T-helper 2 cell treated with Interferon-gamma antibody and Interleukin-4, amounts not matched to agents 5 μg/mL and 100 μg/mL, for 36 hours (primary cell): ENCODE measurements at regions not wholly inside any gene's neighbourhood (a gene's known extent, or its start where the extent isn't known, plus 50 kb on each side); places are given as distances from the start of the nearest gene placed in this dataset.

Source experiments
- DNase-seq: peaks from one replicate; pipeline ENCODE4 v3.0.0; 2021; ENCODE audit warnings: low spot score
- H3K27ac Mint-ChIP-seq: one replicate; pipeline ENCODE4 v1.8.0; 2021; ENCODE audit warnings: mild to moderate bottlenecking, mixed read lengths
- H3K27me3 Mint-ChIP-seq: one replicate; pipeline ENCODE4 v1.8.0; 2021; ENCODE audit warnings: low read depth, mixed read lengths
- H3K36me3 Mint-ChIP-seq: one replicate; pipeline ENCODE4 v1.8.0; 2021; ENCODE audit warnings: low read depth, mixed read lengths
- H3K4me1 Mint-ChIP-seq: one replicate; pipeline ENCODE4 v1.8.0; 2021; ENCODE audit warnings: low read depth, mixed read lengths
- H3K4me3 Mint-ChIP-seq: one replicate; pipeline ENCODE4 v1.8.0; 2022; ENCODE audit warnings: mild to moderate bottlenecking, moderate library complexity, mixed read lengths
- H3K9me3 Mint-ChIP-seq: one replicate; pipeline ENCODE4 v1.8.0; 2021; ENCODE audit warnings: mixed read lengths

GRCh38 chr11:95699631-95700470 is 89.7 kb downstream of the FAM76B start:
- peak; percentile 27 for DNase-seq
- no peaks in the 10 kb centered on the region for H3K27me3 Mint-ChIP-seq
- H3K4me1 Mint-ChIP-seq = peaks cover 49% of the 10 kb centered on the region
- H3K9me3 Mint-ChIP-seq = peaks cover 10% of the 10 kb centered on the region
- H3K36me3 Mint-ChIP-seq = peaks cover 20% of the 10 kb centered on the region
- peak overlapping the region; percentile 96 for H3K27ac Mint-ChIP-seq
- peak overlapping the region; percentile 78 for H3K4me3 Mint-ChIP-seq

GRCh38 chr11:95698676-95699557 is 90.7 kb downstream of the FAM76B start:
- H3K4me1 Mint-ChIP-seq = peaks cover 53% of the 10 kb centered on the region
- H3K4me3 Mint-ChIP-seq = peak overlapping the region; percentile 78
- H3K27ac Mint-ChIP-seq = peak overlapping the region; percentile 96
- peak; percentile 27 for DNase-seq
- peaks cover 17% of the 10 kb centered on the region for H3K9me3 Mint-ChIP-seq
- H3K27me3 Mint-ChIP-seq = no peaks in the 10 kb centered on the region
- peaks cover 23% of the 10 kb centered on the region for H3K36me3 Mint-ChIP-seq

GRCh38 chr11:95697614-95698408 is 91.8 kb downstream of the FAM76B start:
- Mint-ChIP-seq H3K4me3 (peak overlapping the region; percentile 19), H3K27ac (peak overlapping the region; percentile 37), H3K36me3 (peaks cover 28% of the 10 kb centered on the region), H3K4me1 (peaks cover 53% of the 10 kb centered on the region), H3K27me3 (no peaks in the 10 kb centered on the region), H3K9me3 (peaks cover 17% of the 10 kb centered on the region)
- DNase-seq = no peak

- no peak overlapping the region for H3K4me3 Mint-ChIP-seq
- peaks cover 30% of the 10 kb centered on the region for H3K36me3 Mint-ChIP-seq
- H3K27me3 Mint-ChIP-seq = no peaks in the 10 kb centered on the region
- peaks cover 39% of the 10 kb centered on the region for H3K4me1 Mint-ChIP-seq
- H3K27ac Mint-ChIP-seq = no peak overlapping the region
- no peak for DNase-seq
- peaks cover 17% of the 10 kb centered on the region for H3K9me3 Mint-ChIP-seq
These were observed 94.4 kb downstream of the FAM76B start for GRCh38 chr11:95695181-95695580.

- H3K4me3 Mint-ChIP-seq = no peak overlapping the region
- DNase-seq = no peak
- H3K4me1 Mint-ChIP-seq = peaks cover 23% of the 10 kb centered on the region
- H3K27ac Mint-ChIP-seq = no peak overlapping the region
- peaks cover 17% of the 10 kb centered on the region for H3K9me3 Mint-ChIP-seq
- H3K27me3 Mint-ChIP-seq = no peaks in the 10 kb centered on the region
- H3K36me3 Mint-ChIP-seq = peaks cover 32% of the 10 kb centered on the region
These were observed 96.3 kb downstream of the FAM76B start for GRCh38 chr11:95693298-95693697.

- peaks cover 17% of the 10 kb centered on the region for H3K9me3 Mint-ChIP-seq
- DNase-seq = no peak
- H3K27ac Mint-ChIP-seq = no peak overlapping the region
- no peak overlapping the region for H3K4me3 Mint-ChIP-seq
- peaks cover 28% of the 10 kb centered on the region for H3K36me3 Mint-ChIP-seq
- H3K27me3 Mint-ChIP-seq = no peaks in the 10 kb centered on the region
- peaks cover 19% of the 10 kb centered on the region for H3K4me1 Mint-ChIP-seq
These were observed 96.9 kb downstream of the FAM76B start for GRCh38 chr11:95692526-95693260.

- no peak for DNase-seq
- H3K4me3 Mint-ChIP-seq = no peak overlapping the region
- H3K27ac Mint-ChIP-seq = no peak overlapping the region
- H3K36me3 Mint-ChIP-seq = peaks cover 17% of the 10 kb centered on the region
- H3K9me3 Mint-ChIP-seq = peaks cover 9% of the 10 kb centered on the region
- peaks cover 8% of the 10 kb centered on the region for H3K4me1 Mint-ChIP-seq
- H3K27me3 Mint-ChIP-seq = no peaks in the 10 kb centered on the region
These were observed 99.5 kb downstream of the FAM76B start for GRCh38 chr11:95690100-95690499.

- H3K36me3 Mint-ChIP-seq = peaks cover 14% of the 10 kb centered on the region
- H3K4me3 Mint-ChIP-seq = no peak overlapping the region
- H3K4me1 Mint-ChIP-seq = peaks cover 10% of the 10 kb centered on the region
These were observed 100.9 kb downstream of the FAM76B start for GRCh38 chr11:95688501-95689222.

GRCh38 chr11:95688015-95688414 is 101.6 kb downstream of the FAM76B start:
- Mint-ChIP-seq H3K27me3 (no peaks in the 10 kb centered on the region), H3K27ac (peak overlapping the region; percentile 46), H3K4me3 (no peak overlapping the region), H3K9me3 (no peaks in the 10 kb centered on the region), H3K36me3 (peaks cover 12% of the 10 kb centered on the region), H3K4me1 (peaks cover 15% of the 10 kb centered on the region)
- DNase-seq = no peak

More at GRCh38 chr11:95688501-95689222, 100.9 kb downstream of the FAM76B start:
- Mint-ChIP-seq H3K27me3 (no peaks in the 10 kb centered on the region), H3K27ac (no peak overlapping the region), H3K9me3 (no peaks in the 10 kb centered on the region)
- DNase-seq = peak; percentile 38

- H3K4me1 Mint-ChIP-seq = peaks cover 30% of the 10 kb centered on the region
- H3K36me3 Mint-ChIP-seq = peaks cover 7% of the 10 kb centered on the region
- H3K27ac Mint-ChIP-seq = no peak overlapping the region
- H3K27me3 Mint-ChIP-seq = no peaks in the 10 kb centered on the region
- no peaks in the 10 kb centered on the region for H3K9me3 Mint-ChIP-seq
- no peak overlapping the region for H3K4me3 Mint-ChIP-seq
- no peak for DNase-seq
These were observed 103.3 kb downstream of the FAM76B start for GRCh38 chr11:95686265-95686664.

GRCh38 chr11:95684701-95685100 is 104.9 kb downstream of the FAM76B start:
- Mint-ChIP-seq H3K27me3 (no peaks in the 10 kb centered on the region), H3K36me3 (peaks cover 7% of the 10 kb centered on the region), H3K27ac (no peak overlapping the region), H3K4me3 (no peak overlapping the region), H3K4me1 (peaks cover 42% of the 10 kb centered on the region), H3K9me3 (no peaks in the 10 kb centered on the region)
- no peak for DNase-seq

- peaks cover 42% of the 10 kb centered on the region for H3K4me1 Mint-ChIP-seq
- peaks cover 7% of the 10 kb centered on the region for H3K36me3 Mint-ChIP-seq
- H3K4me3 Mint-ChIP-seq = no peak overlapping the region
- DNase-seq = no peak
- H3K27ac Mint-ChIP-seq = no peak overlapping the region
- H3K27me3 Mint-ChIP-seq = no peaks in the 10 kb centered on the region
- no peaks in the 10 kb centered on the region for H3K9me3 Mint-ChIP-seq
These were observed 105.4 kb downstream of the FAM76B start for GRCh38 chr11:95684170-95684569.
